Body of pancreas (tissue), 4 donors: ENCODE measurements at regions not wholly inside any gene's neighbourhood (a gene's known extent, or its start where the extent isn't known, plus 50 kb on each side); places are given as distances from the start of the nearest gene placed in this dataset.

Experiments used
- ATAC-seq: fragments of 150-250 bp; one replicate; pipeline ENCODE4 v1.9.1; 2016
- DNase-seq, 4 donors: peaks; one replicate each; pipeline ENCODE4 v3.0.0-alpha.2; 2019
- H3K27ac ChIP-seq, 4 donors: fragments of 200-600 bp; sonication (generic); 1 replicate in 3 of 4; 2 replicates in 1 of 4; pipeline versions ENCODE4 v1.5.1 to v1.6.1; 2016 to 2019; ENCODE audit warnings: mild to moderate bottlenecking in 1 of 4, mixed read lengths in 1 of 4, moderate library complexity in 1 of 4
- H3K27me3 ChIP-seq, 2 donors: fragments of 200-600 bp; sonication (generic); one replicate each; pipeline ENCODE4 v1.6.0; 2016; ENCODE audit warnings: mild to moderate bottlenecking in 1 of 2
- H3K36me3 ChIP-seq, 2 donors: fragments of 200-600 bp; sonication (generic); replicated peaks in 1 of 2; 2 replicates each; pipeline ENCODE4 v1.5.1; 2016; ENCODE audit warnings: low read depth in 2 of 2; ENCODE audit not compliant: insufficient read depth in 1 of 2
- H3K4me1 ChIP-seq: fragments of 200-600 bp; sonication (generic); one replicate; pipeline ENCODE4 v1.6.0; 2016
- H3K4me3 ChIP-seq, 2 donors: fragments of 200-600 bp; sonication (generic); 1 replicate in 1 of 2; 2 replicates in 1 of 2; pipeline ENCODE4 v1.5.1; 2016 to 2019
- H3K9me3 ChIP-seq, 3 donors: fragments of 200-600 bp; sonication (generic); 1 replicate in 2 of 3; 2 replicates in 1 of 3; pipeline ENCODE4 v1.5.1; 2016
- CTCF ChIP-seq, 7 experiments: fragments of 450-650 bp in 4 of 7; fragments of 200-600 bp in 3 of 7; sonication (generic) in 3 of 7; IDR thresholded peaks; one replicate each; pipeline ENCODE4 v1.5.1; 2016 to 2019; ENCODE audit warnings: antibody characterized with exemption in 7 of 7
- POLR2A ChIP-seq, 3 donors: fragments of 450-650 bp; IDR thresholded peaks; one replicate each; pipeline ENCODE4 v1.6.1; 2016; ENCODE audit warnings: antibody characterized with exemption in 3 of 3, mild to moderate bottlenecking in 2 of 3
- WGBS, 2 donors: methylation state at CpG; one replicate each; pipeline ENCODE4 v1.1.5; 2017; 5-methylcytosine and 5-hydroxymethylcytosine counted together
- intact Hi-C: fragments of 100-400 bp; cut with DNase I; formaldehyde crosslinking; loops from one replicate; pipeline ENCODE4 v1.15.1; 2023

GRCh38 chr18:44466997-44467396 is 213.7 kb upstream of the SETBP1 start:
- DNase-seq (no peak), ATAC-seq (no peak)
- H3K4me3 ChIP-seq: no peak overlapping the region
- WGBS, 2 donors: 71 to 75% methylated on average over 2 of the region's 2 CpGs
- H3K4me1 ChIP-seq: no peaks in the 10 kb centered on the region
- intact Hi-C loops: no loop called here
- H3K36me3 ChIP-seq: no peaks in the 10 kb centered on the region
- H3K27ac ChIP-seq: no peak overlapping the region
- no peak for TF ChIP-seq CTCF (IDR thresholded peaks at IDR 0.05)
- TF ChIP-seq POLR2A (IDR thresholded peaks at IDR 0.05): no peak
- no peaks in the 10 kb centered on the region for H3K27me3 ChIP-seq
- H3K9me3 ChIP-seq: no peaks in the 10 kb centered on the region

- H3K4me1 ChIP-seq: no peaks in the 10 kb centered on the region
- no peak for ATAC-seq
- H3K36me3 ChIP-seq: no peaks in the 10 kb centered on the region
- no peak for TF ChIP-seq CTCF (IDR thresholded peaks at IDR 0.05)
- no peak for TF ChIP-seq POLR2A (IDR thresholded peaks at IDR 0.05)
- no peak for DNase-seq
- H3K4me3 ChIP-seq: no peak overlapping the region
- intact Hi-C loops: no loop called here
- H3K27me3 ChIP-seq: no peaks in the 10 kb centered on the region
- whole genome bisulfite sequencing, 2 donors: 51 to 52% methylated on average over 2 of the region's 2 CpGs
- no peaks in the 10 kb centered on the region for H3K9me3 ChIP-seq
- no peak overlapping the region for H3K27ac ChIP-seq
These were observed 213.0 kb upstream of the SETBP1 start for GRCh38 chr18:44467718-44468117.

GRCh38 chr18:44473394-44474066 is 207.2 kb upstream of the SETBP1 start:
- no peaks in the 10 kb centered on the region for H3K36me3 ChIP-seq
- H3K4me1 ChIP-seq: no peaks in the 10 kb centered on the region
- no peak overlapping the region for H3K4me3 ChIP-seq
- DNase-seq (no peak), ATAC-seq (no peak)
- H3K9me3 ChIP-seq: no peaks in the 10 kb centered on the region
- no peaks in the 10 kb centered on the region for H3K27me3 ChIP-seq
- WGBS, 2 donors: 59 to 67% methylated on average over 2 of the region's 2 CpGs
- intact Hi-C loops: no loop called here
- TF ChIP-seq POLR2A (IDR thresholded peaks at IDR 0.05): no peak
- H3K27ac ChIP-seq: no peak overlapping the region

GRCh38 chr18:44474067-44474411 is 206.6 kb upstream of the SETBP1 start:
- no peak for ATAC-seq
- H3K36me3 ChIP-seq: no peaks in the 10 kb centered on the region
- intact Hi-C loops: no loop called here
- DNase-seq: no peak
- H3K27ac ChIP-seq: no peak overlapping the region
- no peak for TF ChIP-seq CTCF (IDR thresholded peaks at IDR 0.05)
- H3K4me3 ChIP-seq: no peak overlapping the region
- H3K4me1 ChIP-seq: no peaks in the 10 kb centered on the region
- H3K27me3 ChIP-seq: no peaks in the 10 kb centered on the region
- H3K9me3 ChIP-seq: peaks cover 0 to 2% (median 0%) of the 10 kb centered on the region in 3 donors
- WGBS, 2 donors: 52 to 76% methylated on average over 3 of the region's 3 CpGs

GRCh38 chr18:44474591-44474990 is 206.1 kb upstream of the SETBP1 start:
- no peak for TF ChIP-seq POLR2A (IDR thresholded peaks at IDR 0.05)
- TF ChIP-seq CTCF (IDR thresholded peaks at IDR 0.05): no peak
- intact Hi-C loops: no loop called here

More at GRCh38 chr18:44474591-44474990, 206.1 kb upstream of the SETBP1 start:
- Histone ChIP-seq H3K27ac (no peak overlapping the region), H3K4me1 (no peaks in the 10 kb centered on the region), H3K4me3 (no peak overlapping the region), H3K9me3 (peaks cover 0 to 7% (median 0%) of the 10 kb centered on the region in 3 donors), H3K27me3 (no peaks in the 10 kb centered on the region), H3K36me3 (no peaks in the 10 kb centered on the region)
- ATAC-seq (no peak), DNase-seq (no peak)
